SW 1271 (cell line): ENCODE measurements at regions not wholly inside any gene's neighbourhood (a gene's known extent, or its start where the extent isn't known, plus 50 kb on each side); places are given as distances from the start of the nearest gene placed in this dataset.

ENCODE experiments used
- DNase-seq, 2 experiments: peaks; one replicate each; lab custom pipeline; 2025; lab: John Stamatoyannopoulos, UW

DNA sequence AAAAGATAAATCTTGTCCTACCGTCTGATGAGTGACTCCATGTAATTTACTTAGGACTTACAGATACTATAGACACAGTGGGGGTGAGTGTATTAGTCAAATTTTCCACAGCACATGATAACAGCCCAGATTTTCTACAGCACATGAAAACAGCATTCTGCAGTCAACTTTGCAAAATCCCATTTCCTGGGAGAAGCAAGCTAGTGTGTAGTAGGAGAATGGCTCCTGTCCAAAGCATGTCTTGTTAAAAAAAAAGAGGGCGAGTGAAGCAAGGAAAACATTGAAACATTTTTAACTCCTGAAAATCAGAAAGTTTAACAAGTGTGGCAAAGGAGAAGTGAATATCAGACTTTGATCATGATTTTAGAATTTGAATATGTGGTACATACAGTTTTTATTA lies 817.8 kb upstream of the FAM98A start:
- no peak for DNase-seq

DNA sequence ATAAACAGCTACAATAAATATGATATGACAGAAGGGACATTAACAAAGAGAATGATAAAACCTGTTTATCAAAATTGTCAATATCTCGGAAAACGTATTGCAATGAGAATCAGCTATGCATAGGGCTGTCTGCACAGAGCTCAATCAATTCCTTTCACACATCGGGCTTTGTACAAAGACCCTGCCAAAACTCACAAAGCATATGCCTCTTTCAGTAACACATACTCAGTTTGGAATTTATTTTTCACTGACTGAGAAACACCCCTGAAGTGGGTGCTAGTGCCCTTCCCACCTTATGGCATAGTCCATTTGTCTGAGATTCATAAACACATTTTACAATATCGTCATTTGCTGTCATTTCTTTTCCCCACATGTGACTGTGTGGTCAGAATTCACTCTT lies 815.8 kb upstream of the FAM98A start:
- no peak for DNase-seq

DNA sequence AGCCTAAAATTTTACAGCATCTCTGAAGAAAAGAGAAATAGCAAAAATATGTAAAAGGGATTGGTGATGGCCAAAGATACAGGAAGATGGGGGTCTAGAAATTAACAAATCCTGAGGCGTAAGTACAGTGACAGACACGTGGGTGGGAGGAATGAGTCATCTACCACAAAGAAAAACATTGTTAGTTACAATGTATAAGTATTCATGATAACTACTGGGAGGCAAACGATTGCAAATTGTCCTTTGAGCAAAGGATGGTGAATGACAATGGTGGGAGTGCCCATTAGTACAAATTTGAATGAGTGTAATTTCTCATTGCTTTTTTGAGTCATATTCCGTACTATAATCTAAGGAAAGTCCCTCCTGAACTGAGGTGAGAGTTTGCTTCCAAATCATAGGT lies 809.0 kb upstream of the FAM98A start:
- no peak for DNase-seq

DNA sequence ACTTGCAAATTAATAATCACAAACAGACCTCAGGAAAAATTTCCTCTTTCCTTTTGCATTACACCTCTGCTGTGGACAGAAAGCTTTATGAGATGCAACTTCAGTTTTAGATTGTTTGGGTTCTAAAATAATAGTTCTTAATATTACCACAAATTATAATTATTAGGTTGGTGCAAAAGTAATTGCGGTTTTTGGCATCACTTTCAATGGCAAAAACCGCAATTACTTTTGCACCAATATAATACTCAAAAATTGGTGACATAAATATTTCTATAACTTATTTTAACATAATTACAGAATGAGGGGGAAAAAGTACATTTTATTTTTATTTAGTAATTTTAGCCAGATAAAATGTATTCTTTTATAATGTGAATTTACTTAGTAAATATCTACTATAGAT lies 804.4 kb upstream of the FAM98A start:
- no peak for DNase-seq

DNA sequence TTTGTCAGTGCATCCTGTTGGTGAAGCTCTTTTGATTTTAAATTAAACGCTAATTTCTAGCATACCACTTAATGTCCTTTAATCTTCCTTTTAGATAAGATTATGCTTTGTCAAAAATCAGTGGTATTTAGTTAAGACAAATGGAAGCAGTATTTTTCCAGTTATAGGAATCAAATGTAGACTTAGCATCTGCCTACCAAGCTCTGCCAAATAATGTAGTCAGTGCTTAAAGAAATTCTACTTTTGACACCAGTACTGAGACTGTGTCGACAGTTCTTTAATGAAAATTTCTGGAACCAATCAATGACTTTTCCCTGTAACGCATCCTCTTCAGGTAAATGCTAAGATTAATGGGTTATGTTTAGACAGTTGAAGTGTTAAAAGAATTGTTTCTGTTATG lies 803.3 kb upstream of the FAM98A start:
- no peak for DNase-seq

DNA sequence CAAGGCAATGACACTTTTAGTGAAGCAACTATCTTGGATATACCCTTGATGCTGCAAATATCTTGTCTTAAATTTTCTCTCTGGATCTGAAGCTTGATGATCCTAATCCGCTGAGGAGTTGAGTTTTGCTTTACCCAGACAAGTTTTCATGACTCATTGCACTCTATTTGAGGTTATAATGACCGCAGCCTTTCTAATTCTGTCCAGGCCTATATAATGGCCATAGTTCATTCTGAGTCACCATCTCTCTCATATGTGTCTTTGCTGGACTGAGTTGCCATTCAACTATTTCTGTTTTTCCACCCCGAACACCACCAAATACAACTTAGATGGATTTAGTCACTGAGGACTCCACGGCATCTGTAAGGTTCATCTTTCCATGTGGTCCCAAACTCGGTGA lies 802.1 kb upstream of the FAM98A start:
- no peak for DNase-seq

DNA sequence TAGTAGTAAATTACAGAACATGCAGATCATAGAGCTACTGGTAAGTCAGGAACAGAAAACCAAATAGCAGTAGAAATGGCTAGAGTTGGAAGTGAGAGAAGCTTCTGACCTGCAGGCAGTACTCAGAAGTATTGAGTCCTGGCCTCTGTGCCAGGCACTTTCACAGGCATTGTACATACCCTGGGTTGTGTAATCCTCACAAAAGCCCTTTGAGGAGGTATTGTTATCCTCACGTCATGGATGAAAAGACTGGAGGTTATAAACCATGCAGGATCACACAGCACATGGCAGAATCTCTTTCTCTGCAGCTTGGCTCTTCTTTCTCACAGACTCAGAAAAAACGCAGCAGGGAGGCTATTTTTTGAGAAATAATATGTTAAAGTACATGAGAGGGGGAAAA lies 789.3 kb upstream of the FAM98A start:
- no peak for DNase-seq

DNA sequence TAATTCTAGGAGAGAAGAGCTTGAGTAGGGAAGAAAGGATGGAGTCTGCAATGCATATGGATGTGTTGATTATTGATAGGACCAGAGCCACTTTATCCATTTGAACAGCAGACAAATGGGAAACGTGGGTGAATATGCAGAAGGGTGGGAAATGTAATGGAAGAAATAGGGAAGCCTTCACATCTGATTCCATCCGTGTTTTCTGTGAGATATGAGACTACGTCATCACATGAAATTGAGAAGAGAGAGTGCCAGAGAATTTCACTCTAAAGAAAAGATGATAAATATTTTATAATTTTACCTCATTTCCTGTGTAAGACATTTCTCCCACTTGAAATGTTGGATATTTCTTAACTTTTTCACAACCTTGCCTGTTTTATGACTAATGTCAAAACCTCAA lies 788.4 kb upstream of the FAM98A start:
- no peak for DNase-seq

DNA sequence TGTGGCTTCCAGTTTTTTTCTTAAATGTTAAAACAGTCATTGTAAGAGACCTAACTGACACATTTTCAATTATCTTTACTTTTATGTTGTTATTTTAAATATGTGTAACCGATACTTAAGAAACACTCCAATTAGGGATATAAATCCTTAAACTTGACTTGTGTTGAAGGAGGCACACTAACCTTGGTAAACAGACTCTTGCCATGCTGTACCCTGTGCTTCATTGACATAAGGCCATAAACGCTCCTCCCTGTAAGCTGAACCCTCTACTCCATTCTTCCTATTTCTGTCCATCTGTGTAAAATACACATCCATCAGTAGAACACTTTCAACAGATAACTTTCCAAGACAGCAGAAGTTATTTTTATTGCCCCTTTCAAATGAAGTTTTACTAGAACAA lies 780.5 kb upstream of the FAM98A start:
- DNase-seq = no peak

DNA sequence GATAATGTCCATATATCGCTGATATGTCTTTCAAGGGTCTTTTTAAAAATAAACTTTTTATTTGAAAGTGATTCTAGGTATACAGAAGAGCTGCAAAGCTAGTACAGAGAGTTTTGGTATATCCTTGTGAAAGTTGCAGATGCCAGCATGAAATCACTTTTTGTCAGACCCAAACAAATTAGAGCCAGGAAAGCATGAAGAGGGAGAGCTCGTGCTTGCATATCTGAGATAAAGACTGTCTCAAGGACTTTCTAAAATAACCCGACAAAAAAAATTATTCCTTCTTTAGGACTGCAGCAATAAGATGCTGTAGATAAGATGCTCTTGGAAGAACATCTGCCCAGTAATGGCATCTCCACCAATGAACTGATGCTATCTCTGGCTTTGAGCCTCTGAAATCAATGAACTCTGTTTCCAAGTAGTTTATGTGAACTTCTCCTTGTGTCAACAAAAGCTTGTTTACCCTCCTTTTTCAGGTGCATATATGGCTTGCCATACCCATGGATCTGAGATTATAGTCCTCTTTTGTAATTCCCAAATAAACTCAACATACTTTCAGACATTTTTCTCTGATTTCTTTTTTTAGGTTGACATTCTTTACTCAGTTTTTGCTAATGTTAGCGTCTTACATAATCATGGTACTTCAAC lies 774.6 kb upstream of the FAM98A start:
- no peak for DNase-seq

DNA sequence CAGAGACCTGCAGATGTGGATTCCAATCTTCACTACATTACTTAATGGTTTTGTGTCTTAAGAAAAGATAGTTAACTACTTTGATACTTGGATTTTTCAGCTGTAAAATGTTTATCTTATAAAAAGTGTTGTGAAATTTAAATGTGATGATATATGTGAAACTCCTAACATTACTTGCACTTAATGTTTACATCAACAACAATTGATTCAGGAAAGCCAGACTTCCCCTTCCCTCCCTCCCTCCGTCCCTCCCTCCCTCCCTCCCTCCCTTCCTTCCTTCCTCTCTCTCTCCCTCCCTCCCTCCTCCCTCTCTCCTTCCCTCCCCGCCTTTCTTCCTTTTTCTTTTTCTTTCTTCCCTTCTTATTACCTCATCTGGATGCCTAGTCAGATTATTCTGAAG lies 773.9 kb upstream of the FAM98A start:
- DNase-seq = no peak

DNA sequence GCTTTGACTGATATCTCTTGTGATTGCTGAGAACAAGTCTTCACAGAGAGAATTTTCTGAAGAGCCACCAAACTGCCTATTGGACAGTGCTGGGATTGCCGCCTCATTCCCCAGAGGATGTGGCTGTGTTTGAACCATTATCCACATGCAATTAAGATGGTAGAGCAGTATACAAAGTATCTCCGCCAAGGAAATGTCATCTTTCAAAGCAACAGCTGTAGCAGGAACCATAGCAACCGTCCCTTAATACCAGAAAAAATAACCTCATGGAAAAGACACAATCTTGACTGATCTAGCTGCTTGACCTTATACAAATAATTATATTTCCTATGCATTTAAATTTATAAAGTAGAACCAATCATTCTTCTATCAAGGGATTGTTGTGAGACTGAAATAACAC lies 772.6 kb upstream of the FAM98A start:
- no peak for DNase-seq

DNA sequence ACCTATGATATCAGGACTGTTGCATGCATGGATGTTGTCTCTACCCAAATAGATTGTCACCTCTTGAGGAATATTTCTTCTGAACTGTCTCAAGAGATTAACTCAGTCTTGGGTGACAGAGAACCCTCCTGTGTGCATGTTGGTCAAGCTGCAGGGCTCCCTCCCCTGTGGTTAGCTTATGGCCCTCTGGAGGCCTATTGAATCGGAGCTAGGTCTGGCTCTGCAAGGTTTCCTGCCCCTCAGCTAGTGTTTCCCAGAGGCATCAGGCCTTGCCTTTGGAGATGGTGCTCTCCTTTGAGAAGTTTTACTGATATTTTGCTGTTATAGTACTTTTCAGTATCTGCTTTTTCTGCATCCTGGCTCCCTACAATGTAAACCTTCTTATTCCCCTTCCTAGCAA lies 769.2 kb upstream of the FAM98A start:
- DNase-seq = no peak

DNA sequence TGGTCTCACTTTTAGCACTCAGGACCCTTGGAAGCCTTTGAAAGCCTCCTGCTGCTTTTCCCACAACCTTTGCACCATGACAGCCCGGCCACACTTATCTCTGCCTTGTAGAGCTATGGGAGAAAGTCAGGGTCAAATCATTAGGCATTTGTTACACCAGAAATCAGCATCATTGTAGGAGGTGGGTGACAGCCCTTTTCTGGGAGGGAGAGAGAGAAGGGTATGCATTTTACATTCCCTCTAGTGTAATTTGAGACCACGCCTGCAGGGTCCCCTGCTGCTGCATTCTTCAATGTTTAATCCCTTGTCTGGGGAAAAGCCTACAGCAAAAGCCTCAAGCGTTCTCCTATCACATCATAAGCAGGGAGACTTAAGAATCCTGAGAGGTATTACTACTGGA lies 766.8 kb upstream of the FAM98A start:
- DNase-seq = no peak

DNA sequence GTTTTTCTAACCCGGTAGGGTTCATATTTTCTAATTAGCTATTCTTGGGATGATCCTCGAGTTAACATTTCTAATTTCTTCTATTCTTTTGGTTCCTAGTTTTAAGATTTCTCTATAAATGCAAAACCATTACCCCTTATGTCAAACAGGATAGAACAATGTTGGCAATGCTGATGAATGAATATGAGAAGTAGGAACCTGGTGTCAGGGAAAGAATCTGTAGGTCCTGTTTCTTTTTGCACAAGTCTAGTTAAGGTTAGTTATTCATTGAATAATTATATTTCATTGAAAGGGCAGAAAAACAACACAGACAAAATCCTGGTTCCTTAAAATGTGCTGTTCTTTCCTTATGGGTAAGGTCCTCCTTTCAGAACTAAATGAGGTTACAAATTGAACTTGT lies 766.4 kb upstream of the FAM98A start:
- no peak for DNase-seq

DNA sequence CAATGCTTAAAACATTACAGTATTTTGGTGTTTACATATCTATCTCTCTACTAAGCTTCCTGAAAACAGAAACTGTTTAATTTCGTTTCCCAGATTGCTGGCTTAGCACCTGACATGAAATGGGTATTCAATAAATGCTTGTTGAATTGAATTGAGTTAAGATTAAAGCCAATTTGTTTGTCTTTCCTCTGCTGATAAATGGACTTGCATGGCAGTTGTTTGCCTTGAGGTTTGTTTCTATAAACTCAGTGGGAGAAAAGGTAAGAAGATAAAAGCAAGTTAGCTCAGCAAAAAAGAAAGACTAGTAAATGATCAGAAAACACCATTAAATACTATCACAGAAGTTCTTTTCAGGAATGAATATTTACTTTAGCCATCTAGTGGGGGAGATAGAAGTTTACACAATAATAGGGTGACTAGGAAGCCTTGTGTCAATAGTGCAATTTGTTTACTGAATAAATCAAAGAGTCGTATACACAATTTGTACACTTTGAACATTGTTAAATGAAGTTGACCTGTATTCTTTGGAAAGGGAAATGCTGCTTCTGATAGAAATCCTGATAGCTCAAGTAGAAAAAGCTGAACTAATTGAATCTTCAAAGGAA lies 754.5 kb upstream of the FAM98A start:
- DNase-seq = no peak

DNA sequence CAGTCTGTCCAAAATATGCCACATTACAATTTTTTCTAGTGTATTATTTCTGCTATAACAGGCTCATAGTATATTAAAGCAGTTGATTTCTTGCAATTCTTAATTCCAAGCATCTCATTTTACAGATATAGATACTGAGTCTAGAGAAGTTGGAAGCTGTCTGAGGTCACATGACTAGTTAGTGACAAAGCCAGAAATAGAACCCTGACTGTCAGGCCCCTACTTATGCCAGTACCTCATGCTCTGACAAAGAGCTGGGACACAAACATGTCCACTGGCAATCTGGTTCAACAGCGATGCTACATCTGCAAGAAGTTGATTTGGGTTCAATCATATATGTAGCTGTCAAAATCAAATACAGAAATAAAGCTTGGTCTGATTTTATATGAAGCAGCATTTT lies 750.4 kb upstream of the FAM98A start:
- DNase-seq = no peak

DNA sequence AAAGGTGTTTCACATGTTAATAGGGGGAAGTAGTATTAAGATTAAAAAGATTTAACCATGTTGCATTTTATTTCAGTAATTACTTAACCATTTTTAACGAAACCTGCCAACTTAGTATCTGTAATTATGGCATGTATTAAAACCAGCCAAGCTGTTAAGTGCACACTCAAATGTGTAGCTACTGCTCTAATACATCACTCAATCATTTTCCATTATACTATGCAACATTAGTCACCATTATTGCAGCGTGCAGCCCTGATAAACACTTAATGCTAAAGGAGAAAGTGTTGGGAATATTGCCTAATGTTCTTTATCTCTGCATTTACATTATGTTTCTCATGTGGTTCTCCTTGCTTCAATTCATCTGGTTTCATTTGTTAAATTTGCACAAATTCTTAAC lies 745.9 kb upstream of the FAM98A start:
- no peak for DNase-seq

DNA sequence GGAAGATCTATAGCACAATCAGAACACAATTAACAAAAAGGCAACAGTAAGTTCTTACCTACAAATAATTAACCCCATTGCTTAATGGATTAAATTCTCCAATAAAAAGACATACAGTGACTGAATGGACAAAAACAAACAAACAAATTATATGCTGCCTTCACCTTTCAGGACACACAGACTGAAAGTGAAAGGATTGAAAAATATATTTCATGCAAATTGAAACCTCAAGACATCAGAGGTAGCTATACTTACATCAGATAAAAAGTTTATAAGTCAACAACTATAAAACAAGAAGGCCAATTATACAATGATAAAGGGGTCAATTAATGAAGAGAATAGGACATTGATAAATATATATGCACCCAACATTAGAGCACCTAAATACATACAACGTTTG lies 741.2 kb upstream of the FAM98A start:
- no peak for DNase-seq

DNA sequence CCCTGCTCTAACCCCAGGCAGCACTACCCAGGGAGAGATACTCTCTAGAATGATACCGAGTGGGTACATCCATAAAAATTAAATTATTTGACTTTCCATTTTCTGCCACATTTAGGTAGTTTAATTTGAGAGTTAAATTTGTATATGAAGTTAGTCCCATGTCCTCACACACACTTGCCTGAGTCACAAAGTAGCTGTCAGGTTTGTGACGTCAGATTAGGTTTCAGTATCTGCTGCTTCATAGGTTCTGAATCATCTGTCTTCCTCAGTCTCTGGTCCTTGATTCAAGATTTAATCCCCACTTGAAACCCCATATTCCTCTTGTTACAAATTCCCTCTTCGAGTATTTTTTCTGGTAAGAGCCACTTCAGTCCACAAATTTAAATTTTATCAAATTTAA lies 738.6 kb upstream of the FAM98A start:
- DNase-seq = no peak

DNA sequence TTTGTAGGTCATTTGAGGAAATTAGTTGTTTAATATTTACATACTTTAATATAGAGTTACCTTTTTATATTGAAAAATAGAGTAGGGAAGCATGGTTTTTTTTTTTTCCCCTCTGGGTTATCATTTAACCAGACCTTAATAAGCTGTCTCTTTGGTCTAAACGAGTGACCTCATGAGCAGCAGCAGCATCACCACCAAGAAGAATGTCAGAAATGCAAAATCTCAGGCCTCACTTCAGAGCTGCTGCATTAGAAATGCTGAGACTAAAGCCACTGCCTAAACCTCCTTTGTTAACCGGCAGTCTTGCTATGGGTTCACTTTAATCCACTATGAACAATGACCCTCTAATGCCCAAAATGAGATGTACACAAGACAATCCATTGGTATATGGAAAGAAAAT lies 733.7 kb upstream of the FAM98A start:
- no peak for DNase-seq

DNA sequence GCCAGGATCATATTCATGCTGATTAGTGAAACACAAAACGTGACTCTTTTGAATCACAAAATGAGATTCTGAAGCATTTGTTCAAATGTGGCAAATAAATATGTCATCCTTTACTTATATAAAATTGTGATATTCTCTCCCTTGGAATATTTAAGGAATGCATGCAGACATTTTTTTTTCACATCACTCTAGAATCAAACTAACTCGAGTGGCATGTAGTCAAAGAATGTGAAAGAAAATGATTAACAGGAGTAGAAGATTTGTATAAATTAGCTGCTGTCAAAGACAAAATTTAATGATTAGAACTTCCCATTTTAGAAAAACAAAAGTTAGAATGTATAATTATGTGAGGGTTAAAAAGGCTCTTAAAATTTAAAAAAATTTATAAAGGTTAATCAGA lies 721.0 kb upstream of the FAM98A start:
- no peak for DNase-seq

DNA sequence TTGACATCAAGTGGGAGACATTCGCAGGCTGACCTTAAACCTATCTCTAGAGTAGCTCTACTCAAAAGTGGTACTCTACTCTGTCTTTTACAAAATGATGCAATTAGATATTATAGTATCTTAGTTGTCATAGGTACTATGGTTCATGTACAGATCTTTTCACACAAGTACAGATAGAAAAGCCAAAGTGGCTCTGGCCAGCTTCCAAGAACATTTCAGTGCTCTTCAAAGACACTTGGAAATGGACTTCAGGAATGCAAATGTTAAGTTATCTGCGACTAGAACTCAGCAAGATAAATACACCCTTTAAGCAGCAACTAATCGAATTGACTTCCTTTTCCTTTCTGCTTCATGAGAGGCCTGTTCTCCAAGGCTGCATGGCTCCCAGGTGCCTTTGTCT lies 718.7 kb upstream of the FAM98A start:
- no peak for DNase-seq

DNA sequence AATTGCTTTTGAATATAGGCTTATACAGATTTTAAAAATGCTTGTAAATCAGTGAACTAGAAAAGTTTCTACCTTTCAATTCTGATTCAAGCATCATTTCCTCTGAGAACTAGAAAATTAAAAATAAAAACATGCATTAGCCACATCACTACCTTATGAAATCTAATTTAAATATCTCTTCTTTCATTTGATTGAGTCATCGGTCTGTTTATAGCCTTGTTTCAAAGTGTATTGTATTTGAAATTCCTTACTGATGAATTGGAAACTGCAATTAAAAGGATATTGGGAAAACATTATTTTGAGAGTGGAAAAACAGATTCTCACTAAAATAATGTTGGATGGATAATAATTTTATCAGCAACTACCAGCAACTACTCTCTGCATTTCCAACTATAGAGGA lies 717.7 kb upstream of the FAM98A start:
- no peak for DNase-seq

DNA sequence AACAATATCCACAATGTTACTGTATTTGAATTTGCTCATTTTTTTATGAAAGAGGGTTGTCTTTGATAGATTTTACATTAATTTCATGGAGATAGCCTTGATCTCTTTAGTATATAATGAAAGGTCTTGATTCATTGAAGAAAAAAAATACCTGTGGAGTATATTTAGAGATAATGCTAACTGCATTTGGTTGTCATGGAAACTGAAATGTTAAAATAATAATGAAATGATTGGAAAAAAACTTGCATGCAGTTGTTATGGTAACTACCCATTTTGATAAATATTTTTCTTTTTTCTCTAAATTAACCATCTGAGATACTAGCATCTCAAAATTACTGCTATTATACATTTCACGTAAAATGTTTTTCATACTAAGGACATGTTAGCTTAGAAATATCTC lies 712.7 kb upstream of the FAM98A start:
- DNase-seq = no peak
